HEK293 (cell line): ENCODE measurements at regions not wholly inside any gene's neighbourhood (a gene's known extent, or its start where the extent isn't known, plus 50 kb on each side); places are given as distances from the start of the nearest gene placed in this dataset.
"Not testable (repeated sequence)": the region's sequence is repeated elsewhere in the genome, so short reads cannot be mapped to it uniquely, and the experiment has no call there.

ENCODE experiments used
- GLI4 ChIP-seq: fragments of 450-650 bp; formaldehyde crosslinking; IDR thresholded peaks from 2 replicates; pipeline ENCODE4 v1.5.1; 2016; ENCODE audit warnings: missing biosample characterization, missing genetic modification characterization
- KLF1 ChIP-seq: fragments of 450-650 bp; formaldehyde crosslinking; IDR thresholded peaks from 2 replicates; pipeline ENCODE4 v1.5.1; 2016; ENCODE audit warnings: missing biosample characterization, missing genetic modification characterization
- SETDB1 ChIP-seq: IDR thresholded peaks from one replicate; pipeline ENCODE4 v1.6.1; 2017; ENCODE audit warnings: mild to moderate bottlenecking, low read length, moderate library complexity, mixed read lengths; ENCODE audit not compliant: insufficient read length
- YY1 ChIP-seq: fragments of 450-650 bp; formaldehyde crosslinking; IDR thresholded peaks from 2 replicates; pipeline ENCODE4 v1.5.1; 2018; ENCODE audit warnings: missing biosample characterization, missing genetic modification characterization
- ZNF223 ChIP-seq: fragments of 450-650 bp; formaldehyde crosslinking; IDR thresholded peaks from 2 replicates; pipeline ENCODE4 v1.5.1; 2016; ENCODE audit warnings: missing biosample characterization, missing genetic modification characterization
- ZNF239 ChIP-seq: fragments of 450-650 bp; formaldehyde crosslinking; IDR thresholded peaks from 2 replicates; pipeline ENCODE4 v1.5.1; 2016; ENCODE audit warnings: missing biosample characterization, missing genetic modification characterization
- ZNF571 ChIP-seq: fragments of 450-650 bp; formaldehyde crosslinking; IDR thresholded peaks from 2 replicates; pipeline ENCODE4 v1.5.0; 2017; ENCODE audit warnings: missing biosample characterization, missing genetic modification characterization
- ZNF596 ChIP-seq: fragments of 450-650 bp; IDR thresholded peaks from 2 replicates; pipeline ENCODE4 v1.5.0; 2018; ENCODE audit warnings: missing biosample characterization, mild to moderate bottlenecking, missing genetic modification characterization, moderate library complexity
- TF ChIP-seq, protein P1 (sequence below): fragments of 450-650 bp; formaldehyde crosslinking; IDR thresholded peaks from 2 replicates; pipeline ENCODE4 v1.5.1; 2016; ENCODE audit warnings: missing biosample characterization, missing genetic modification characterization
- TF ChIP-seq, protein P2 (sequence below): fragments of 450-650 bp; formaldehyde crosslinking; IDR thresholded peaks from 2 replicates; pipeline ENCODE4 v1.5.1; 2016; ENCODE audit warnings: missing biosample characterization, missing genetic modification characterization
- TF ChIP-seq, protein P3 (sequence below): fragments of 450-650 bp; formaldehyde crosslinking; IDR thresholded peaks from 2 replicates; pipeline ENCODE4 v1.5.1; 2016; ENCODE audit warnings: missing biosample characterization, missing genetic modification characterization, low read depth
- TF ChIP-seq, protein P4 (sequence below): fragments of 450-650 bp; formaldehyde crosslinking; IDR thresholded peaks from 2 replicates; pipeline ENCODE4 v1.5.1; 2016; ENCODE audit warnings: missing biosample characterization, missing genetic modification characterization

DNA sequence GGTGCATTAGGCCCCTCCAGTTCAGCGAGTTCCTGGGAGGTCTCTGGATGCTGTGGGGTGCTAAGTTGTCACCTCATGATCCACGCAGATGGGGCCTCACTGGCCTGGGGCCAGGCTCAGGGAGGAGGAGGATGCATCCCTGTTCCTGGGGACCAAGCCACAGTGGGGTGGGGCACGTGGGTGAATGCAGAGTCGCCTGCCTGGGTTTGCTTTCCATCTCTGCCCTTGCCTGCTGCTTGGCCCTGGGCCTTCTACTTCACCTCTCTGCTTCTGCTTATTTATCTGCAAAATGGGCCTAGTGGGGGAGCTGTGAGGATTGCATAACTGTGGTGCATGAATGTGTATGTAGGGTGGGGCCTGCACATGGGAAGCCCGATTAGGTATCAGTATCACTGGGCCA is 74.6 kb upstream of the LRPAP1 start:
- not testable (repeated sequence) for TF ChIP-seq GLI4 (tag by site-specific recombination); ZNF571 (tag by site-specific recombination); KLF1 (tag by site-specific recombination); SETDB1; ZNF223 (tag by site-specific recombination); ZNF239 (tag by site-specific recombination); ZNF596 (tag by site-specific recombination); YY1 (tag by site-specific recombination)
- TF ChIP-seq, protein P1, sequence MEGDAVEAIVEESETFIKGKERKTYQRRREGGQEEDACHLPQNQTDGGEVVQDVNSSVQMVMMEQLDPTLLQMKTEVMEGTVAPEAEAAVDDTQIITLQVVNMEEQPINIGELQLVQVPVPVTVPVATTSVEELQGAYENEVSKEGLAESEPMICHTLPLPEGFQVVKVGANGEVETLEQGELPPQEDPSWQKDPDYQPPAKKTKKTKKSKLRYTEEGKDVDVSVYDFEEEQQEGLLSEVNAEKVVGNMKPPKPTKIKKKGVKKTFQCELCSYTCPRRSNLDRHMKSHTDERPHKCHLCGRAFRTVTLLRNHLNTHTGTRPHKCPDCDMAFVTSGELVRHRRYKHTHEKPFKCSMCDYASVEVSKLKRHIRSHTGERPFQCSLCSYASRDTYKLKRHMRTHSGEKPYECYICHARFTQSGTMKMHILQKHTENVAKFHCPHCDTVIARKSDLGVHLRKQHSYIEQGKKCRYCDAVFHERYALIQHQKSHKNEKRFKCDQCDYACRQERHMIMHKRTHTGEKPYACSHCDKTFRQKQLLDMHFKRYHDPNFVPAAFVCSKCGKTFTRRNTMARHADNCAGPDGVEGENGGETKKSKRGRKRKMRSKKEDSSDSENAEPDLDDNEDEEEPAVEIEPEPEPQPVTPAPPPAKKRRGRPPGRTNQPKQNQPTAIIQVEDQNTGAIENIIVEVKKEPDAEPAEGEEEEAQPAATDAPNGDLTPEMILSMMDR (tag by site-specific recombination) = not testable (repeated sequence)
- TF ChIP-seq, protein P2, sequence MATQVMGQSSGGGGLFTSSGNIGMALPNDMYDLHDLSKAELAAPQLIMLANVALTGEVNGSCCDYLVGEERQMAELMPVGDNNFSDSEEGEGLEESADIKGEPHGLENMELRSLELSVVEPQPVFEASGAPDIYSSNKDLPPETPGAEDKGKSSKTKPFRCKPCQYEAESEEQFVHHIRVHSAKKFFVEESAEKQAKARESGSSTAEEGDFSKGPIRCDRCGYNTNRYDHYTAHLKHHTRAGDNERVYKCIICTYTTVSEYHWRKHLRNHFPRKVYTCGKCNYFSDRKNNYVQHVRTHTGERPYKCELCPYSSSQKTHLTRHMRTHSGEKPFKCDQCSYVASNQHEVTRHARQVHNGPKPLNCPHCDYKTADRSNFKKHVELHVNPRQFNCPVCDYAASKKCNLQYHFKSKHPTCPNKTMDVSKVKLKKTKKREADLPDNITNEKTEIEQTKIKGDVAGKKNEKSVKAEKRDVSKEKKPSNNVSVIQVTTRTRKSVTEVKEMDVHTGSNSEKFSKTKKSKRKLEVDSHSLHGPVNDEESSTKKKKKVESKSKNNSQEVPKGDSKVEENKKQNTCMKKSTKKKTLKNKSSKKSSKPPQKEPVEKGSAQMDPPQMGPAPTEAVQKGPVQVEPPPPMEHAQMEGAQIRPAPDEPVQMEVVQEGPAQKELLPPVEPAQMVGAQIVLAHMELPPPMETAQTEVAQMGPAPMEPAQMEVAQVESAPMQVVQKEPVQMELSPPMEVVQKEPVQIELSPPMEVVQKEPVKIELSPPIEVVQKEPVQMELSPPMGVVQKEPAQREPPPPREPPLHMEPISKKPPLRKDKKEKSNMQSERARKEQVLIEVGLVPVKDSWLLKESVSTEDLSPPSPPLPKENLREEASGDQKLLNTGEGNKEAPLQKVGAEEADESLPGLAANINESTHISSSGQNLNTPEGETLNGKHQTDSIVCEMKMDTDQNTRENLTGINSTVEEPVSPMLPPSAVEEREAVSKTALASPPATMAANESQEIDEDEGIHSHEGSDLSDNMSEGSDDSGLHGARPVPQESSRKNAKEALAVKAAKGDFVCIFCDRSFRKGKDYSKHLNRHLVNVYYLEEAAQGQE = not testable (repeated sequence)
- TF ChIP-seq, protein P3, sequence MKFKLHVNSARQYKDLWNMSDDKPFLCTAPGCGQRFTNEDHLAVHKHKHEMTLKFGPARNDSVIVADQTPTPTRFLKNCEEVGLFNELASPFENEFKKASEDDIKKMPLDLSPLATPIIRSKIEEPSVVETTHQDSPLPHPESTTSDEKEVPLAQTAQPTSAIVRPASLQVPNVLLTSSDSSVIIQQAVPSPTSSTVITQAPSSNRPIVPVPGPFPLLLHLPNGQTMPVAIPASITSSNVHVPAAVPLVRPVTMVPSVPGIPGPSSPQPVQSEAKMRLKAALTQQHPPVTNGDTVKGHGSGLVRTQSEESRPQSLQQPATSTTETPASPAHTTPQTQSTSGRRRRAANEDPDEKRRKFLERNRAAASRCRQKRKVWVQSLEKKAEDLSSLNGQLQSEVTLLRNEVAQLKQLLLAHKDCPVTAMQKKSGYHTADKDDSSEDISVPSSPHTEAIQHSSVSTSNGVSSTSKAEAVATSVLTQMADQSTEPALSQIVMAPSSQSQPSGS (tag by site-specific recombination) = not testable (repeated sequence)
- TF ChIP-seq, protein P4, sequence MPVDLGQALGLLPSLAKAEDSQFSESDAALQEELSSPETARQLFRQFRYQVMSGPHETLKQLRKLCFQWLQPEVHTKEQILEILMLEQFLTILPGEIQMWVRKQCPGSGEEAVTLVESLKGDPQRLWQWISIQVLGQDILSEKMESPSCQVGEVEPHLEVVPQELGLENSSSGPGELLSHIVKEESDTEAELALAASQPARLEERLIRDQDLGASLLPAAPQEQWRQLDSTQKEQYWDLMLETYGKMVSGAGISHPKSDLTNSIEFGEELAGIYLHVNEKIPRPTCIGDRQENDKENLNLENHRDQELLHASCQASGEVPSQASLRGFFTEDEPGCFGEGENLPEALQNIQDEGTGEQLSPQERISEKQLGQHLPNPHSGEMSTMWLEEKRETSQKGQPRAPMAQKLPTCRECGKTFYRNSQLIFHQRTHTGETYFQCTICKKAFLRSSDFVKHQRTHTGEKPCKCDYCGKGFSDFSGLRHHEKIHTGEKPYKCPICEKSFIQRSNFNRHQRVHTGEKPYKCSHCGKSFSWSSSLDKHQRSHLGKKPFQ = not testable (repeated sequence)
